ENCODE measurements at regions not wholly inside any gene's neighbourhood (a gene's known extent, or its start where the extent isn't known, plus 50 kb on each side); places are given as distances from the start of the nearest gene placed in this dataset.

GRCh38 chr2:14185906-14186305 lies 446.6 kb upstream of the LRATD1 start:
- RAD21 ChIA-PET (ENCODE audit: unreplicated experiment): no interaction called here
- 0% methylated on average over 2 of the region's 2 CpGs for WGBS (ENCODE audit: insufficient coverage, insufficient replicate concordance, low lambda C conversion rate, missing lambda C conversion rate)
- Histone ChIP-seq H3K4me2 (ENCODE audit: control insufficient read depth, insufficient read depth) (no peak overlapping the region), H2AFZ (ENCODE audit: control insufficient read depth, low read depth, low read length) (no peak overlapping the region), H3K27me3 (replicated peaks in 1 of 2; ENCODE audit: control insufficient read depth in 2 of 2, insufficient read depth in 2 of 2, low read length in 1 of 2) (no peaks in the 10 kb centered on the region), H3K79me2 (ENCODE audit: control insufficient read depth, insufficient read depth, low read length) (no peaks in the 10 kb centered on the region), H3K9ac (ENCODE audit: control insufficient read depth, insufficient read depth, low read length) (no peak overlapping the region), H3K4me3 (no peak overlapping the region), H3K27ac (ENCODE audit: control insufficient read depth, insufficient read depth) (no peak overlapping the region), H4K20me1 (ENCODE audit: control insufficient read depth, insufficient read depth) (no peaks in the 10 kb centered on the region), H3K4me1 (ENCODE audit: control insufficient read depth, insufficient read depth, low read length) (no peaks in the 10 kb centered on the region), H3K36me3 (ENCODE audit: control insufficient read depth in 2 of 2, insufficient read depth in 2 of 2, low read length in 1 of 2) (no peaks in the 10 kb centered on the region), H3K9me3 (replicated peaks; ENCODE audit: control insufficient read depth, insufficient read depth, low read length) (no peaks in the 10 kb centered on the region; the same call in 2 of the 3 replicates)
- CTCF ChIA-PET: no interaction called here
- in situ Hi-C loops (cut with MboI): no loop called here
- no peak for FAIRE-seq
- no peak for TF ChIP-seq PRDM15 (CRISPR knock-in tag; IDR thresholded peaks at IDR 0.05)
- TF ChIP-seq REST (IDR thresholded peaks at IDR 0.05; ENCODE audit: low read depth, low read length): no peak
- TF ChIP-seq SUPT20H (IDR thresholded peaks at IDR 0.05; ENCODE audit: borderline replicate concordance, control insufficient read depth, low read depth, low read length): no peak
- no peak for TF ChIP-seq BCL11A (IDR thresholded peaks at IDR 0.05; ENCODE audit: low read depth, low read length)
- no peak for TF ChIP-seq HSF1 (IDR thresholded peaks at IDR 0.05; ENCODE audit: low read depth, low read length)
- no peak for TF ChIP-seq FOS (IDR thresholded peaks at IDR 0.05; ENCODE audit: borderline replicate concordance, extremely low read depth, insufficient read length)
- TF ChIP-seq TAF1 (IDR thresholded peaks at IDR 0.05; ENCODE audit: borderline replicate concordance, low read depth, low read length): no peak
- TF ChIP-seq TCF3 (IDR thresholded peaks at IDR 0.05; ENCODE audit: borderline replicate concordance, insufficient read depth, low read depth, low read length): no peak
- no peak for TF ChIP-seq E2F4 (IDR thresholded peaks at IDR 0.05; ENCODE audit: low read depth, low read length)
- TF ChIP-seq STAT1 (conservative IDR thresholded peaks at IDR 0.05): no peak
- no peak for TF ChIP-seq RELA (IDR thresholded peaks at IDR 0.05; ENCODE audit: borderline replicate concordance, partially characterized antibody)
- TF ChIP-seq CREM (IDR thresholded peaks at IDR 0.05; ENCODE audit: low read depth): no peak
- no peak for TF ChIP-seq EP300 (IDR thresholded peaks at IDR 0.05; ENCODE audit: borderline replicate concordance in 1 of 2, control insufficient read depth in 1 of 2, low read depth in 2 of 2, low read length in 2 of 2)
- TF ChIP-seq NR2C1 (IDR thresholded peaks at IDR 0.05): no peak
- no peak for TF ChIP-seq FOXK2 (IDR thresholded peaks at IDR 0.05)
- intact Hi-C loops (cut with micrococcal nuclease; ENCODE audit: unreplicated experiment): no loop called here
- no TSS peak for BruUV-seq (replicated peaks)
- SMC1A ChIA-PET (ENCODE audit: uncharacterized antibody, unreplicated experiment): no interaction called here
- POLR2A ChIA-PET: no interaction called here
- ATAC-seq: no peak
- DNase-seq (ENCODE audit: low read depth, low spot score): no peak
